H9 (cell line): ENCODE measurements at regions not wholly inside any gene's neighbourhood (a gene's known extent, or its start where the extent isn't known, plus 50 kb on each side); places are given as distances from the start of the nearest gene placed in this dataset.

ENCODE experiments used
- DNase-seq: peaks from one replicate; pipeline ENCODE4 v3.0.0-alpha.2; 2017
- H2AFZ ChIP-seq: one replicate; pipeline ENCODE4 v1.6.1; 2013; ENCODE audit warnings: mild to moderate bottlenecking, low read length, control low read depth, moderate library complexity
- H2AK5ac ChIP-seq: 2 replicates; pipeline ENCODE4 v1.6.1; 2013; ENCODE audit warnings: low read length, control low read depth, mixed read lengths; ENCODE audit not compliant: insufficient read length
- H2BK120ac ChIP-seq: one replicate; pipeline ENCODE4 v1.6.1; 2013; ENCODE audit warnings: low read depth, mild to moderate bottlenecking, low read length, control low read depth, inconsistent platforms; ENCODE audit not compliant: poor library complexity, severe bottlenecking
- H2BK12ac ChIP-seq: 2 replicates; pipeline ENCODE4 v1.6.1; 2013; ENCODE audit warnings: low read length, control low read depth, mixed read lengths, low read depth; ENCODE audit not compliant: insufficient read length
- H2BK15ac ChIP-seq: 2 replicates; pipeline ENCODE4 v1.6.1; 2013; ENCODE audit warnings: low read depth, low read length, control low read depth
- H2BK20ac ChIP-seq: one replicate; pipeline ENCODE4 v1.6.1; 2013; ENCODE audit warnings: low read depth, mild to moderate bottlenecking, low read length, control low read depth, inconsistent platforms; ENCODE audit not compliant: poor library complexity, severe bottlenecking
- H2BK5ac ChIP-seq: 2 replicates; pipeline ENCODE4 v1.6.1; 2013; ENCODE audit warnings: low read length, control low read depth, mixed read lengths; ENCODE audit not compliant: insufficient read length
- H3K14ac ChIP-seq: 2 replicates; pipeline ENCODE4 v1.6.1; 2013; ENCODE audit warnings: low read length, control low read depth; ENCODE audit not compliant: insufficient read depth
- H3K18ac ChIP-seq: 2 replicates; pipeline ENCODE4 v1.6.1; 2013; ENCODE audit warnings: low read depth, mild to moderate bottlenecking, mixed read lengths, low read length, control low read depth; ENCODE audit not compliant: insufficient read length
- H3K23ac ChIP-seq: 2 replicates; pipeline ENCODE4 v1.6.1; 2013; ENCODE audit warnings: low read length, control low read depth, mixed read lengths, low read depth; ENCODE audit not compliant: insufficient read length
- H3K23me2 ChIP-seq: 2 replicates; pipeline ENCODE4 v1.6.1; 2013; ENCODE audit warnings: low read depth, mild to moderate bottlenecking, mixed read lengths, low read length, control low read depth; ENCODE audit not compliant: insufficient read length, poor library complexity, severe bottlenecking
- H3K27ac ChIP-seq: 2 replicates; pipeline ENCODE4 v1.5.1; 2013; ENCODE audit warnings: low read length, control low read depth, mixed read lengths, low read depth; ENCODE audit not compliant: insufficient read length
- H3K27me3 ChIP-seq: 2 replicates; pipeline ENCODE4 v1.6.1; 2013; ENCODE audit warnings: low read length, control low read depth, inconsistent platforms; ENCODE audit not compliant: insufficient read depth
- H3K4ac ChIP-seq: 2 replicates; pipeline ENCODE4 v1.6.1; 2013; ENCODE audit warnings: low read depth, mild to moderate bottlenecking, control low read depth, inconsistent platforms, low read length, moderate library complexity
- H3K4me1 ChIP-seq: 2 replicates; pipeline ENCODE4 v1.6.1; 2013; ENCODE audit warnings: low read length, control low read depth, inconsistent platforms; ENCODE audit not compliant: insufficient read depth
- H3K4me2 ChIP-seq: 2 replicates; pipeline ENCODE4 v1.6.1; 2013; ENCODE audit warnings: low read length, control low read depth, mixed read lengths; ENCODE audit not compliant: insufficient read length, insufficient read depth
- H3K56ac ChIP-seq: 2 replicates; pipeline ENCODE4 v1.6.1; 2013; ENCODE audit warnings: low read depth, mild to moderate bottlenecking, mixed read lengths, low read length, control low read depth; ENCODE audit not compliant: insufficient read length
- H3K79me1 ChIP-seq: 2 replicates; pipeline ENCODE4 v1.6.1; 2013; ENCODE audit warnings: low read depth, mild to moderate bottlenecking, moderate library complexity, low read length, control low read depth, inconsistent platforms; ENCODE audit not compliant: insufficient read depth, poor library complexity, severe bottlenecking
- H3K79me2 ChIP-seq: 2 replicates; pipeline ENCODE4 v1.6.1; 2013; ENCODE audit warnings: low read length, control low read depth, inconsistent platforms; ENCODE audit not compliant: insufficient read depth
- H3K9ac ChIP-seq: 2 replicates; pipeline ENCODE4 v1.6.1; 2013; ENCODE audit warnings: low read length, control low read depth, mixed read lengths; ENCODE audit not compliant: insufficient read length; ENCODE audit errors: extremely low read depth
- H3K9me3 ChIP-seq: one replicate; pipeline ENCODE4 v1.6.1; 2013; ENCODE audit warnings: low read depth, low read length, inconsistent platforms; ENCODE audit not compliant: control insufficient read depth
- H3T11ph ChIP-seq: one replicate; pipeline ENCODE4 v1.6.1; 2013; ENCODE audit warnings: mild to moderate bottlenecking, low read length, control low read depth, inconsistent platforms
- H4K20me1 ChIP-seq: one replicate; pipeline ENCODE4 v1.6.1; 2013; ENCODE audit not compliant: control insufficient read depth, insufficient read length, insufficient read depth
- H4K5ac ChIP-seq: 2 replicates; pipeline ENCODE4 v1.6.1; 2013; ENCODE audit warnings: low read depth, mild to moderate bottlenecking, mixed read lengths, low read length, control low read depth; ENCODE audit not compliant: insufficient read length
- H4K8ac ChIP-seq: replicated peaks from 2 replicates; pipeline ENCODE4 v1.6.1; 2013; ENCODE audit warnings: low read length, control low read depth, mixed read lengths, low read depth; ENCODE audit not compliant: insufficient read length
- H4K91ac ChIP-seq: 2 replicates; pipeline ENCODE4 v1.6.1; 2013; ENCODE audit warnings: low read depth, mild to moderate bottlenecking, moderate library complexity, mixed read lengths, low read length, control low read depth; ENCODE audit not compliant: insufficient read length
- H3K27ac Mint-ChIP-seq, 3 experiments: 2 replicates in 2 of 3; 3 replicates in 1 of 3; pipeline ENCODE4 v1.8.0; 2020 to 2021; ENCODE audit warnings: mixed read lengths in 3 of 3, mild to moderate bottlenecking in 1 of 3, moderate library complexity in 1 of 3
- H3K27me3 Mint-ChIP-seq: 2 replicates; pipeline ENCODE4 v1.8.0; 2021; ENCODE audit warnings: low read depth, mild to moderate bottlenecking, moderate library complexity, mixed read lengths
- H3K36me3 Mint-ChIP-seq, 3 experiments: 2 replicates in 2 of 3; 3 replicates in 1 of 3; pipeline ENCODE4 v1.8.0; 2020 to 2021; ENCODE audit warnings: low read depth in 3 of 3, mixed read lengths in 3 of 3; ENCODE audit not compliant: insufficient read depth in 1 of 3
- H3K4me1 Mint-ChIP-seq, 2 experiments: 2 replicates each; pipeline ENCODE4 v1.8.0; 2020; ENCODE audit warnings: mixed read lengths in 2 of 2
- H3K4me3 Mint-ChIP-seq, 2 experiments: 2 replicates in 1 of 2; 3 replicates in 1 of 2; pipeline ENCODE4 v1.8.0; 2020 to 2021; ENCODE audit warnings: mild to moderate bottlenecking in 2 of 2, mixed read lengths in 2 of 2, moderate library complexity in 1 of 2
- H3K9me3 Mint-ChIP-seq, 2 experiments: 2 replicates in 1 of 2; 3 replicates in 1 of 2; pipeline ENCODE4 v1.8.0; 2020; ENCODE audit warnings: mild to moderate bottlenecking in 2 of 2, mixed read lengths in 2 of 2, moderate library complexity in 1 of 2
- CTCF ChIP-seq: fragments of 200-600 bp; sonication (generic); conservative IDR thresholded peaks from 3 replicates; pipeline ENCODE4 v1.8.0; 2021; ENCODE audit warnings: antibody characterized with exemption, mild to moderate bottlenecking
- WGBS: extraction: QIAGEN DNeasy Blood & Tissue Kit; methylation state at CpG from one replicate; pipeline ENCODE4 v1.1.7; 2013; ENCODE audit warnings: missing lambda C conversion rate, low lambda C conversion rate, mixed read lengths; ENCODE audit not compliant: insufficient read length; ENCODE audit errors: extremely low coverage; 5-methylcytosine and 5-hydroxymethylcytosine counted together

- H3K4me3 Mint-ChIP-seq = no peak overlapping the region
- no peaks in the 10 kb centered on the region for H3K79me2 ChIP-seq
- peak; percentile 35; the same call in 2 of the 3 replicates for TF ChIP-seq CTCF
- no CpG with 5 or more reads among the region's 6 CpGs for WGBS
- no peak overlapping the region for H2BK5ac ChIP-seq
- H2BK15ac ChIP-seq = no peak overlapping the region
- no peak overlapping the region for H2AFZ ChIP-seq
- H3K27ac Mint-ChIP-seq = 0 out of 7 replicates have a peak overlapping the region, but pooled peaks of 1 of the 3 experiments have one; percentile 49
- no peak overlapping the region for H2BK20ac ChIP-seq
- H3K9ac ChIP-seq = no peak overlapping the region
- no peak overlapping the region for H2AK5ac ChIP-seq
- H3K27me3 ChIP-seq = no peaks in the 10 kb centered on the region
- H3K27me3 Mint-ChIP-seq = peaks cover 45% of the 10 kb centered on the region
- no peaks in the 10 kb centered on the region for H3K4me1 ChIP-seq
- no peak overlapping the region for H4K5ac ChIP-seq
- no peaks in the 10 kb centered on the region for H3K36me3 Mint-ChIP-seq
- no peak for DNase-seq
- peaks cover 23 to 25% of the 10 kb centered on the region in 2 experiments for H3K4me1 Mint-ChIP-seq
- no peak overlapping the region for H4K8ac ChIP-seq
- H3K79me1 ChIP-seq = no peaks in the 10 kb centered on the region
- H3K23me2 ChIP-seq = no peaks in the 10 kb centered on the region
- no peak overlapping the region; the same call in 1 of the 2 replicates for H3K14ac ChIP-seq
- H3K4me2 ChIP-seq = no peak overlapping the region
- no peak overlapping the region for H3K56ac ChIP-seq
- H4K20me1 ChIP-seq = no peaks in the 10 kb centered on the region
- no peak overlapping the region for H4K91ac ChIP-seq
- H3K18ac ChIP-seq = no peak overlapping the region
- H3K9me3 Mint-ChIP-seq = no peaks in the 10 kb centered on the region
- no peak overlapping the region for H3K23ac ChIP-seq
- no peak overlapping the region for H3K27ac ChIP-seq
- no peak overlapping the region for H3T11ph ChIP-seq
- H2BK120ac ChIP-seq = no peak overlapping the region
- no peaks in the 10 kb centered on the region for H3K9me3 ChIP-seq
- no peak overlapping the region for H3K4ac ChIP-seq
- H2BK12ac ChIP-seq = no peak overlapping the region
Observed at GRCh38 chr11:119536801-119537200, 113.8 kb upstream of the THY1 start.
